Ascending aorta (tissue), 2 donors: ENCODE measurements at regions not wholly inside any gene's neighbourhood (a gene's known extent, or its start where the extent isn't known, plus 50 kb on each side); places are given as distances from the start of the nearest gene placed in this dataset.
"Not testable (repeated sequence)": the region's sequence is repeated elsewhere in the genome, so short reads cannot be mapped to it uniquely, and the experiment has no call there.

Source experiments
- DNase-seq, 2 donors: peaks; one replicate each; pipeline ENCODE4 v3.0.0-alpha.2; 2019; ENCODE audit warnings: low spot score in 2 of 2
- H3K27ac ChIP-seq, 2 donors: fragments of 200-600 bp; sonication (generic); one replicate each; pipeline ENCODE4 v1.5.1; 2016 to 2017; ENCODE audit warnings: mild to moderate bottlenecking in 1 of 2
- H3K27me3 ChIP-seq: fragments of 200-600 bp; sonication (generic); one replicate; pipeline ENCODE4 v1.5.1; 2017
- H3K36me3 ChIP-seq, 2 donors: fragments of 200-600 bp; sonication (generic); one replicate each; pipeline ENCODE4 v1.5.1; 2016
- H3K4me1 ChIP-seq, 2 donors: fragments of 200-600 bp; sonication (generic); one replicate each; pipeline ENCODE4 v1.5.1; 2016 to 2017; ENCODE audit warnings: mild to moderate bottlenecking in 1 of 2
- H3K4me3 ChIP-seq, 2 donors: fragments of 200-600 bp; sonication (generic); one replicate each; pipeline ENCODE4 v1.5.1; 2016 to 2017; ENCODE audit warnings: mild to moderate bottlenecking in 1 of 2
- H3K9me3 ChIP-seq, 2 donors: fragments of 200-600 bp; sonication (generic); one replicate each; pipeline ENCODE4 v1.5.1; 2016
- intact Hi-C: fragments of 100-400 bp; cut with DNase I; formaldehyde crosslinking; loops from one replicate; pipeline ENCODE4 v1.15.1; 2023
- TF ChIP-seq, protein P1 (sequence below), 3 experiments: fragments of 200-600 bp in 2 of 3; fragments of 450-650 bp in 1 of 3; sonication (generic) in 2 of 3; IDR thresholded peaks; one replicate each; pipeline ENCODE4 v1.5.1; 2016 to 2019; ENCODE audit warnings: antibody characterized with exemption in 3 of 3, mild to moderate bottlenecking in 1 of 3, moderate library complexity in 1 of 3

GRCh38 chr10:65234261-65234660 lies 1691.6 kb upstream of the LRRTM3 start:
- TF ChIP-seq, protein P1, sequence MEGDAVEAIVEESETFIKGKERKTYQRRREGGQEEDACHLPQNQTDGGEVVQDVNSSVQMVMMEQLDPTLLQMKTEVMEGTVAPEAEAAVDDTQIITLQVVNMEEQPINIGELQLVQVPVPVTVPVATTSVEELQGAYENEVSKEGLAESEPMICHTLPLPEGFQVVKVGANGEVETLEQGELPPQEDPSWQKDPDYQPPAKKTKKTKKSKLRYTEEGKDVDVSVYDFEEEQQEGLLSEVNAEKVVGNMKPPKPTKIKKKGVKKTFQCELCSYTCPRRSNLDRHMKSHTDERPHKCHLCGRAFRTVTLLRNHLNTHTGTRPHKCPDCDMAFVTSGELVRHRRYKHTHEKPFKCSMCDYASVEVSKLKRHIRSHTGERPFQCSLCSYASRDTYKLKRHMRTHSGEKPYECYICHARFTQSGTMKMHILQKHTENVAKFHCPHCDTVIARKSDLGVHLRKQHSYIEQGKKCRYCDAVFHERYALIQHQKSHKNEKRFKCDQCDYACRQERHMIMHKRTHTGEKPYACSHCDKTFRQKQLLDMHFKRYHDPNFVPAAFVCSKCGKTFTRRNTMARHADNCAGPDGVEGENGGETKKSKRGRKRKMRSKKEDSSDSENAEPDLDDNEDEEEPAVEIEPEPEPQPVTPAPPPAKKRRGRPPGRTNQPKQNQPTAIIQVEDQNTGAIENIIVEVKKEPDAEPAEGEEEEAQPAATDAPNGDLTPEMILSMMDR (IDR thresholded peaks at IDR 0.05): no peak
- DNase-seq: no peak
- H3K9me3 ChIP-seq: no peaks in the 10 kb centered on the region
- H3K4me1 ChIP-seq: no peaks in the 10 kb centered on the region
- no peaks in the 10 kb centered on the region for H3K27me3 ChIP-seq
- no peak overlapping the region for H3K4me3 ChIP-seq
- no peaks in the 10 kb centered on the region for H3K36me3 ChIP-seq
- H3K27ac ChIP-seq: no peak overlapping the region
- intact Hi-C loops: no loop called here

- TF ChIP-seq, protein P1 (IDR thresholded peaks at IDR 0.05): no peak
- H3K9me3 ChIP-seq: no peaks in the 10 kb centered on the region
- no peaks in the 10 kb centered on the region for H3K27me3 ChIP-seq
- intact Hi-C loops: no loop called here
- H3K27ac ChIP-seq: no peak overlapping the region
- H3K4me3 ChIP-seq: no peak overlapping the region
- H3K36me3 ChIP-seq: no peaks in the 10 kb centered on the region
- DNase-seq: no peak
- H3K4me1 ChIP-seq: no peaks in the 10 kb centered on the region
Observed at GRCh38 chr10:65235266-65235665, 1690.6 kb upstream of the LRRTM3 start.

GRCh38 chr10:65235846-65236245 lies 1690.0 kb upstream of the LRRTM3 start:
- intact Hi-C loops: no loop called here
- Histone ChIP-seq H3K4me3 (no peak overlapping the region), H3K27me3 (no peaks in the 10 kb centered on the region), H3K27ac (no peak overlapping the region), H3K9me3 (no peaks in the 10 kb centered on the region), H3K36me3 (no peaks in the 10 kb centered on the region), H3K4me1 (no peaks in the 10 kb centered on the region)
- no peak for DNase-seq
- TF ChIP-seq, protein P1 (IDR thresholded peaks at IDR 0.05): no peak

DNA sequence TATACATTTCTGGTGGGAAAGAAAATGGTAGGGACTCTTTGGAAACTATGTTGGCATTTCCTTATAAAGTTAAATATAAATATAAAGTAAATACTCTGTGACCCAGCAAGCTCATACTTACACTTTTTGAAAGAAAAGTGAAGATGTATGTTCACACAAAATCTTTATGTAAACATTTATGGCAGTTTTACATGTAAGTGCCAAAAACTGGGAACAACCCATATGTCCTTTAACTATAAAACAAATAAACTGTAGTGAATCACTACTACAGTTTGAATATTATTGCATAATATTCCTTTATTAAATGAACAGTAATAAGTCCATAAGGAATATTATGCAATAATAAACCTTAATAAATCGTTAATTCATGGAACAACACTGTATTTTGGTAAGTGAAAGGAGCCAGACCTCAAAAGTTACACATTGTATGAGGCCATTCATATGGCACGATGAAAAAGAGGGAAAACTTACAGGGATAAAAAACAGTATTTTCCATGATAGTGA lies 1660.3 kb upstream of the LRRTM3 start:
- H3K36me3 ChIP-seq: no peaks in the 10 kb centered on the region
- no peak for DNase-seq
- no peak overlapping the region for H3K27ac ChIP-seq
- H3K4me3 ChIP-seq: no peak overlapping the region
- TF ChIP-seq, protein P1 (IDR thresholded peaks at IDR 0.05): no peak
- H3K27me3 ChIP-seq: no peaks in the 10 kb centered on the region
- intact Hi-C loops: no loop called here
- no peaks in the 10 kb centered on the region for H3K4me1 ChIP-seq
- no peaks in the 10 kb centered on the region for H3K9me3 ChIP-seq

GRCh38 chr10:65269551-65269950 lies 1656.3 kb upstream of the LRRTM3 start:
- H3K9me3 ChIP-seq, H3K4me1 ChIP-seq, DNase-seq, H3K36me3 ChIP-seq, H3K4me3 ChIP-seq, intact Hi-C loops, H3K27ac ChIP-seq, H3K27me3 ChIP-seq: not testable (repeated sequence)

DNA sequence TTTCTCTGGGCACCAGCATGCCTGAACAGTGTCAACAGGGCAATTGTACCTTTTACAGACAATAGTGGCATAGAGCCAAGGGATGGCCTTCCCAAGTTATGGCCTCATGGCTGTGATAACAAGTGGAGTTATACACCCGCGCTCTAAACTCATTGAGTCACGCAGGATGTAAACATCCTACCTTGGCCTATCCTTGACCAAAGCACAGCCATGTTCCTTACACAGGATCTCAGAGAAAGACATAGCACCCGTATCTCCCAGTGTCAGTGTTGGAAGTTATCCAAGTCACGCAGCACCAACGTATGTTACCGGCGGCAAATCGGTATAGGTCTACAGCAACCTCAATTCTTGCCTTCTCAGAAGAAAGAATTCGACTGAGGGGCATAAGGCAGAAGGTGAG lies 1654.9 kb upstream of the LRRTM3 start:
- intact Hi-C loops: no loop called here
- H3K27me3 ChIP-seq: no peaks in the 10 kb centered on the region
- DNase-seq: no peak
- H3K36me3 ChIP-seq: no peaks in the 10 kb centered on the region
- H3K9me3 ChIP-seq: no peaks in the 10 kb centered on the region
- H3K27ac ChIP-seq: no peak overlapping the region
- H3K4me1 ChIP-seq: no peaks in the 10 kb centered on the region
- H3K4me3 ChIP-seq: no peak overlapping the region
- TF ChIP-seq, protein P1 (IDR thresholded peaks at IDR 0.05): no peak
